CD14-positive monocyte (primary cell): ENCODE measurements at regions not wholly inside any gene's neighbourhood (a gene's known extent, or its start where the extent isn't known, plus 50 kb on each side); places are given as distances from the start of the nearest gene placed in this dataset.

Experiments
- DNase-seq, 3 donors: peaks; one replicate each; pipeline ENCODE4 v3.0.0-alpha.2; 2011 to 2022
- H2AFZ ChIP-seq: 2 replicates; pipeline ENCODE4 v1.6.0; 2012; ENCODE audit warnings: mild to moderate bottlenecking, low read depth, low read length, inconsistent platforms; ENCODE audit not compliant: insufficient read depth, poor library complexity, severe bottlenecking
- H3K27ac ChIP-seq, 2 donors: 1 replicate in 1 of 2; 2 replicates in 1 of 2; pipeline ENCODE4 v1.5.1; 2012 to 2013; ENCODE audit warnings: low read length in 2 of 2, control low read depth in 1 of 2, inconsistent platforms in 1 of 2, low read depth in 1 of 2, mild to moderate bottlenecking in 1 of 2
- H3K27me3 ChIP-seq, 2 donors: one replicate each; pipeline versions ENCODE4 v1.6.0 to v1.6.1; 2011 to 2013; ENCODE audit warnings: low read length in 2 of 2; ENCODE audit not compliant: control insufficient read depth in 2 of 2, insufficient read depth in 2 of 2
- H3K36me3 ChIP-seq, 2 donors: replicated peaks in 1 of 2; 1 replicate in 1 of 2; 2 replicates in 1 of 2; pipeline versions ENCODE4 v1.5.1 to v1.6.1; 2012 to 2013; ENCODE audit warnings: low read length in 2 of 2, control low read depth in 1 of 2, inconsistent platforms in 1 of 2, mild to moderate bottlenecking in 1 of 2; ENCODE audit not compliant: insufficient read depth in 2 of 2, control insufficient read depth in 1 of 2
- H3K4me1 ChIP-seq, 2 donors: 1 replicate in 1 of 2; 2 replicates in 1 of 2; pipeline versions ENCODE4 v1.5.1 to v1.6.1; 2012 to 2013; ENCODE audit warnings: low read length in 2 of 2, control low read depth in 1 of 2, inconsistent platforms in 1 of 2, mild to moderate bottlenecking in 1 of 2, moderate library complexity in 1 of 2; ENCODE audit not compliant: insufficient read depth in 2 of 2, control insufficient read depth in 1 of 2
- H3K4me2 ChIP-seq: replicated peaks from 2 replicates; pipeline ENCODE3; 2012; ENCODE audit warnings: low read length, moderate library complexity, mild to moderate bottlenecking; ENCODE audit not compliant: poor library complexity, severe bottlenecking; ENCODE audit errors: extremely low read depth
- H3K4me3 ChIP-seq, 3 experiments: fragments of 200-600 bp in 1 of 3; sonication (generic) in 1 of 3; replicated peaks in 1 of 3; 1 replicate in 2 of 3; 2 replicates in 1 of 3; pipeline ENCODE4 v1.5.1; 2011 to 2013; ENCODE audit warnings: low read length in 3 of 3, mild to moderate bottlenecking in 3 of 3, control low read depth in 2 of 3, low read depth in 2 of 3, inconsistent platforms in 1 of 3, moderate library complexity in 1 of 3
- H3K79me2 ChIP-seq: 2 replicates; pipeline ENCODE4 v1.6.0; 2012; ENCODE audit warnings: mild to moderate bottlenecking, control low read depth, inconsistent platforms, low read length, moderate library complexity; ENCODE audit not compliant: insufficient read depth
- H3K9ac ChIP-seq: 2 replicates; pipeline ENCODE4 v1.6.0; 2017; ENCODE audit warnings: low read length, mild to moderate bottlenecking; ENCODE audit not compliant: insufficient read depth, poor library complexity, severe bottlenecking
- H3K9me3 ChIP-seq, 2 donors: replicated peaks in 1 of 2; 1 replicate in 1 of 2; 2 replicates in 1 of 2; pipeline versions ENCODE4 v1.5.1 to v1.6.1; 2012 to 2013; ENCODE audit warnings: low read length in 2 of 2, control low read depth in 1 of 2; ENCODE audit not compliant: control insufficient read depth in 1 of 2, insufficient read depth in 1 of 2
- H4K20me1 ChIP-seq: 2 replicates; pipeline ENCODE4 v1.6.0; 2012; ENCODE audit warnings: mild to moderate bottlenecking, low read length, control low read depth, moderate library complexity; ENCODE audit not compliant: insufficient read depth
- H3K27ac Mint-ChIP-seq, 7 donors: one replicate each; pipeline ENCODE4 v1.8.0; 2020; ENCODE audit warnings: mild to moderate bottlenecking in 7 of 7, mixed read lengths in 7 of 7, moderate library complexity in 6 of 7, inconsistent platforms in 2 of 7
- H3K27me3 Mint-ChIP-seq, 3 donors: one replicate each; pipeline ENCODE4 v1.8.0; 2021 to 2022; ENCODE audit warnings: low read depth in 3 of 3, mild to moderate bottlenecking in 3 of 3, mixed read lengths in 3 of 3, moderate library complexity in 3 of 3, inconsistent platforms in 1 of 3
- H3K36me3 Mint-ChIP-seq, 2 donors: one replicate each; pipeline ENCODE4 v1.8.0; 2020; ENCODE audit warnings: mixed read lengths in 2 of 2, inconsistent platforms in 1 of 2, mild to moderate bottlenecking in 1 of 2
- H3K4me1 Mint-ChIP-seq: one replicate; pipeline ENCODE4 v1.8.0; 2020; ENCODE audit warnings: mild to moderate bottlenecking, mixed read lengths
- H3K4me3 Mint-ChIP-seq, 2 donors: one replicate each; pipeline ENCODE4 v1.8.0; 2020; ENCODE audit warnings: mild to moderate bottlenecking in 2 of 2, mixed read lengths in 2 of 2, moderate library complexity in 1 of 2
- H3K9me3 Mint-ChIP-seq, 7 donors: one replicate each; pipeline ENCODE4 v1.8.0; 2020 to 2022; ENCODE audit warnings: mixed read lengths in 7 of 7, mild to moderate bottlenecking in 6 of 7, moderate library complexity in 6 of 7, inconsistent platforms in 2 of 7
- WGBS: methylation state at CpG from one replicate; pipeline ENCODE4 v1.1.5; 2013; ENCODE audit warnings: missing lambda C conversion rate; ENCODE audit not compliant: insufficient coverage; 5-methylcytosine and 5-hydroxymethylcytosine counted together
- intact Hi-C, 2 donors: fragments of 100-400 bp; cut with micrococcal nuclease; formaldehyde crosslinking; loops; one replicate each; pipeline versions ENCODE4 v1.15.0 to v1.15.1; 2023
- TF ChIP-seq, protein P1 (sequence below): fragments of 200-600 bp; IDR thresholded peaks from one replicate; pipeline ENCODE4 v1.8.0; 2022; ENCODE audit warnings: antibody characterized with exemption, mild to moderate bottlenecking

- H3K27ac Mint-ChIP-seq, result no peak overlapping the region
- Histone ChIP-seq H3K79me2 (no peaks in the 10 kb centered on the region), H3K27me3 (no peaks in the 10 kb centered on the region), H3K27ac (no peak overlapping the region), H3K4me2 (no peak overlapping the region), H3K36me3 (no peaks in the 10 kb centered on the region), H4K20me1 (no peaks in the 10 kb centered on the region), H3K4me3 (no peak overlapping the region), H3K4me1 (no peaks in the 10 kb centered on the region), H2AFZ (no peak overlapping the region), H3K9me3 (no peaks in the 10 kb centered on the region), H3K9ac (no peak overlapping the region)
- peaks cover 0 to 5% (median 3%) of the 10 kb centered on the region in 3 donors for H3K27me3 Mint-ChIP-seq
- no peaks in the 10 kb centered on the region for H3K36me3 Mint-ChIP-seq
- intact Hi-C loops, result no loop called here
- TF ChIP-seq, protein P1, sequence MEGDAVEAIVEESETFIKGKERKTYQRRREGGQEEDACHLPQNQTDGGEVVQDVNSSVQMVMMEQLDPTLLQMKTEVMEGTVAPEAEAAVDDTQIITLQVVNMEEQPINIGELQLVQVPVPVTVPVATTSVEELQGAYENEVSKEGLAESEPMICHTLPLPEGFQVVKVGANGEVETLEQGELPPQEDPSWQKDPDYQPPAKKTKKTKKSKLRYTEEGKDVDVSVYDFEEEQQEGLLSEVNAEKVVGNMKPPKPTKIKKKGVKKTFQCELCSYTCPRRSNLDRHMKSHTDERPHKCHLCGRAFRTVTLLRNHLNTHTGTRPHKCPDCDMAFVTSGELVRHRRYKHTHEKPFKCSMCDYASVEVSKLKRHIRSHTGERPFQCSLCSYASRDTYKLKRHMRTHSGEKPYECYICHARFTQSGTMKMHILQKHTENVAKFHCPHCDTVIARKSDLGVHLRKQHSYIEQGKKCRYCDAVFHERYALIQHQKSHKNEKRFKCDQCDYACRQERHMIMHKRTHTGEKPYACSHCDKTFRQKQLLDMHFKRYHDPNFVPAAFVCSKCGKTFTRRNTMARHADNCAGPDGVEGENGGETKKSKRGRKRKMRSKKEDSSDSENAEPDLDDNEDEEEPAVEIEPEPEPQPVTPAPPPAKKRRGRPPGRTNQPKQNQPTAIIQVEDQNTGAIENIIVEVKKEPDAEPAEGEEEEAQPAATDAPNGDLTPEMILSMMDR, result no peak
- no peaks in the 10 kb centered on the region for H3K4me1 Mint-ChIP-seq
- 100% methylated on average over 1 of the region's 4 CpGs for WGBS
- DNase-seq, result no peak
- no peak overlapping the region for H3K4me3 Mint-ChIP-seq
- peaks cover 0 to 3% (median 0%) of the 10 kb centered on the region in 7 donors for H3K9me3 Mint-ChIP-seq
These were observed 311.1 kb downstream of the EN1 start for GRCh38 chr2:118536306-118536705.

- H2AFZ ChIP-seq, result no peak overlapping the region
- H3K27ac Mint-ChIP-seq, result no peak overlapping the region
- H3K27me3 ChIP-seq, result no peaks in the 10 kb centered on the region
- no peak overlapping the region for H3K9ac ChIP-seq
- intact Hi-C loops, result no loop called here
- no peak overlapping the region for H3K4me3 Mint-ChIP-seq
- H3K4me1 ChIP-seq, result no peaks in the 10 kb centered on the region
- no peak for DNase-seq
- no peaks in the 10 kb centered on the region for H4K20me1 ChIP-seq
- peaks cover 0 to 5% (median 3%) of the 10 kb centered on the region in 3 donors for H3K27me3 Mint-ChIP-seq
- no peaks in the 10 kb centered on the region for H3K9me3 ChIP-seq
- TF ChIP-seq, protein P1, result no peak
- H3K4me3 ChIP-seq, result no peak overlapping the region
- 69% methylated on average over 2 of the region's 3 CpGs for WGBS
- no peaks in the 10 kb centered on the region for H3K79me2 ChIP-seq
- peaks cover 0 to 3% (median 0%) of the 10 kb centered on the region in 7 donors for H3K9me3 Mint-ChIP-seq
- no peaks in the 10 kb centered on the region for H3K36me3 Mint-ChIP-seq
- H3K27ac ChIP-seq, result no peak overlapping the region
- H3K36me3 ChIP-seq, result no peaks in the 10 kb centered on the region
- no peak overlapping the region for H3K4me2 ChIP-seq
- H3K4me1 Mint-ChIP-seq, result no peaks in the 10 kb centered on the region
These were observed 311.6 kb downstream of the EN1 start for GRCh38 chr2:118535818-118536212.
